ENCODE measurements at regions not wholly inside any gene's neighbourhood (a gene's known extent, or its start where the extent isn't known, plus 50 kb on each side); places are given as distances from the start of the nearest gene placed in this dataset.

DNA sequence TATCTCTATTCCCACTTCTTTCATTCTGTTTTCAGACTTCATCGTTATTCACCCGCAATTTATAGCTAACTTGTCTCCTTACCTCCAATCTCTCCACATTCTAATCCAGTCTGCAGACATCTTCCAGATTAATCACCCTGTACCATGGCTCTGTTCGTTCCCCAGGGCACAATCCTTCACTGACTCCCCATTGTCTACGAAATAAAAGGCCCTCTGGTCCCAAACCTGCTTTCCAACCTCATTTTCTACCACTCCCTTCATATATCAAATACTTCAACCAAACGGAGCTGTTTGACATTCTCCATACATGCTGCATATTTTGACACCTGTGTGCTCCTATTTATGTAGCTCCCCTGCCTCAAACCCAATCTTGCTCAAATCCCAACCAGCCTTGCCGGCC is 1720.6 kb upstream of the WWC1 start:
- no peaks in the 10 kb centered on the region for H4K20me1 ChIP-seq (ENCODE audit: control insufficient read depth, insufficient read depth, low read length, poor library complexity, severe bottlenecking)
- no peaks in the 10 kb centered on the region for H3K79me2 ChIP-seq (ENCODE audit: control insufficient read depth, insufficient read depth, low read length)
- no peaks in the 10 kb centered on the region for H3K36me3 ChIP-seq (replicated peaks in 1 of 2; ENCODE audit: control extremely low read depth in 1 of 2, control insufficient read depth in 1 of 2, extremely low read depth in 1 of 2, insufficient read depth in 2 of 2, low read length in 1 of 2)
- no peaks in the 10 kb centered on the region for H3K4me1 Mint-ChIP-seq
- H3K4me1 ChIP-seq (ENCODE audit: control insufficient read depth in 2 of 2, insufficient read depth in 2 of 2, low read length in 2 of 2), result no peaks in the 10 kb centered on the region
- POLR2A ChIA-PET, result no interaction called here
- intact Hi-C loops (cut with micrococcal nuclease), result no loop called here
- peaks cover 0 to 6% (median 0%) of the 10 kb centered on the region in 3 donors for H3K9me3 ChIP-seq (ENCODE audit: control extremely low read depth in 1 of 3, control insufficient read depth in 2 of 3, insufficient read depth in 1 of 3, low read length in 2 of 3)
- WGBS (ENCODE audit: insufficient coverage), result 74% methylated on average over 5 of the region's 6 CpGs
- DNase-seq (no peak), ATAC-seq (ENCODE audit: low read depth) (no peak)
- H3K9me3 Mint-ChIP-seq (ENCODE audit: insufficient read depth), result peaks cover 10% of the 10 kb centered on the region
- no peak overlapping the region for H3K9ac ChIP-seq (ENCODE audit: low read length)
- no peaks in the 10 kb centered on the region for H3K27me3 Mint-ChIP-seq
- no peak overlapping the region for H3K4me2 ChIP-seq (replicated peaks; ENCODE audit: low read depth, low read length, poor library complexity, severe bottlenecking)
- H3K4me3 Mint-ChIP-seq, result no peak overlapping the region
- TF ChIP-seq EZH2 (IDR thresholded peaks at IDR 0.05; ENCODE audit: borderline replicate concordance, insufficient read depth, low read depth, low read length, poor library complexity, severe bottlenecking), result no peak
- TF ChIP-seq, protein P1, sequence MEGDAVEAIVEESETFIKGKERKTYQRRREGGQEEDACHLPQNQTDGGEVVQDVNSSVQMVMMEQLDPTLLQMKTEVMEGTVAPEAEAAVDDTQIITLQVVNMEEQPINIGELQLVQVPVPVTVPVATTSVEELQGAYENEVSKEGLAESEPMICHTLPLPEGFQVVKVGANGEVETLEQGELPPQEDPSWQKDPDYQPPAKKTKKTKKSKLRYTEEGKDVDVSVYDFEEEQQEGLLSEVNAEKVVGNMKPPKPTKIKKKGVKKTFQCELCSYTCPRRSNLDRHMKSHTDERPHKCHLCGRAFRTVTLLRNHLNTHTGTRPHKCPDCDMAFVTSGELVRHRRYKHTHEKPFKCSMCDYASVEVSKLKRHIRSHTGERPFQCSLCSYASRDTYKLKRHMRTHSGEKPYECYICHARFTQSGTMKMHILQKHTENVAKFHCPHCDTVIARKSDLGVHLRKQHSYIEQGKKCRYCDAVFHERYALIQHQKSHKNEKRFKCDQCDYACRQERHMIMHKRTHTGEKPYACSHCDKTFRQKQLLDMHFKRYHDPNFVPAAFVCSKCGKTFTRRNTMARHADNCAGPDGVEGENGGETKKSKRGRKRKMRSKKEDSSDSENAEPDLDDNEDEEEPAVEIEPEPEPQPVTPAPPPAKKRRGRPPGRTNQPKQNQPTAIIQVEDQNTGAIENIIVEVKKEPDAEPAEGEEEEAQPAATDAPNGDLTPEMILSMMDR (IDR thresholded peaks at IDR 0.05), result no peak
- no peak overlapping the region for H2AFZ ChIP-seq (ENCODE audit: insufficient read depth, low read depth, low read length, poor library complexity, severe bottlenecking)
- no peaks in the 10 kb centered on the region for H3K27me3 ChIP-seq (replicated peaks in 1 of 4; ENCODE audit: control extremely low read depth in 1 of 4, control insufficient read depth in 3 of 4, insufficient read depth in 4 of 4, low read length in 3 of 4)
- no peak overlapping the region for H3K27ac ChIP-seq (ENCODE audit: low read length in 2 of 2)
- CTCF ChIA-PET, result no interaction called here
- H3K27ac Mint-ChIP-seq, result no peak overlapping the region
- H3K4me3 ChIP-seq (ENCODE audit: control extremely low read depth in 1 of 5, extremely low read depth in 1 of 5, insufficient read depth in 1 of 5, low read depth in 2 of 5, low read length in 4 of 5), result no peak overlapping the region

DNA sequence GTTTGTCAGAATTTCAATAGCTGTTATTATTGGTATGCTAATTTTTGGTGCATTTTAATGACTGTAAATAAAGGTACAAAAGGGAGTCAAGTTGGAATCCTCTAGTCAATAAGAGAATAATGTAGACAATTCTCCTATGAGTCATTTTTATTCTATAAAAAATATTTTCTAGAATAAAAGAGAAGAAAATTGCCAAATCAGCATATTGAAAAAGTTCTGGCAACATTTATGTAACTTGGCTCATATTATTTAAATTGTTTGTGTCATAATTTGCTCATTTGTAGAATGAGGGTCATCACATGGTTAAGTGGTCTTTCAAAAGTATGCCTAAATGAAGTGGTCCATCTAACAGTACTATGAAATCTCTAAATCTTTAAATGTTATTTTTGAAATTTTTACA is 1719.8 kb upstream of the WWC1 start:
- ATAC-seq (ENCODE audit: low read depth) (no peak), DNase-seq (no peak)
- Histone ChIP-seq H4K20me1 (ENCODE audit: control insufficient read depth, insufficient read depth, low read length, poor library complexity, severe bottlenecking) (no peaks in the 10 kb centered on the region), H3K4me3 (ENCODE audit: control extremely low read depth in 1 of 5, extremely low read depth in 1 of 5, insufficient read depth in 1 of 5, low read depth in 2 of 5, low read length in 4 of 5) (no peak overlapping the region), H3K36me3 (replicated peaks in 1 of 2; ENCODE audit: control extremely low read depth in 1 of 2, control insufficient read depth in 1 of 2, extremely low read depth in 1 of 2, insufficient read depth in 2 of 2, low read length in 1 of 2) (no peaks in the 10 kb centered on the region), H3K79me2 (ENCODE audit: control insufficient read depth, insufficient read depth, low read length) (no peaks in the 10 kb centered on the region), H3K9ac (ENCODE audit: low read length) (no peak overlapping the region), H3K9me3 (ENCODE audit: control extremely low read depth in 1 of 3, control insufficient read depth in 2 of 3, insufficient read depth in 1 of 3, low read length in 2 of 3) (peaks cover 0 to 6% (median 0%) of the 10 kb centered on the region in 3 donors), H3K4me1 (ENCODE audit: control insufficient read depth in 2 of 2, insufficient read depth in 2 of 2, low read length in 2 of 2) (no peaks in the 10 kb centered on the region), H3K27me3 (replicated peaks in 1 of 4; ENCODE audit: control extremely low read depth in 1 of 4, control insufficient read depth in 3 of 4, insufficient read depth in 4 of 4, low read length in 3 of 4) (no peaks in the 10 kb centered on the region), H3K4me2 (replicated peaks; ENCODE audit: low read depth, low read length, poor library complexity, severe bottlenecking) (no peak overlapping the region), H3K27ac (ENCODE audit: low read length in 2 of 2) (no peak overlapping the region), H2AFZ (ENCODE audit: insufficient read depth, low read depth, low read length, poor library complexity, severe bottlenecking) (no peak overlapping the region)
- intact Hi-C loops (cut with micrococcal nuclease), result no loop called here
- H3K4me1 Mint-ChIP-seq, result no peaks in the 10 kb centered on the region
- H3K27me3 Mint-ChIP-seq, result no peaks in the 10 kb centered on the region
- no peak overlapping the region for H3K4me3 Mint-ChIP-seq
- ChIA-PET POLR2A (no interaction called here), CTCF (no interaction called here)
- no peak overlapping the region for H3K27ac Mint-ChIP-seq
- TF ChIP-seq EZH2 (IDR thresholded peaks at IDR 0.05; ENCODE audit: borderline replicate concordance, insufficient read depth, low read depth, low read length, poor library complexity, severe bottlenecking), result no peak
- TF ChIP-seq, protein P1 (IDR thresholded peaks at IDR 0.05), result no peak
- peaks cover 10% of the 10 kb centered on the region for H3K9me3 Mint-ChIP-seq (ENCODE audit: insufficient read depth)
